HG02970 (cell line): ENCODE measurements at regions not wholly inside any gene's neighbourhood (a gene's known extent, or its start where the extent isn't known, plus 50 kb on each side); places are given as distances from the start of the nearest gene placed in this dataset.
"Not testable (repeated sequence)": the region's sequence is repeated elsewhere in the genome, so short reads cannot be mapped to it uniquely, and the experiment has no call there.

ENCODE experiments used
- ATAC-seq: cut with Tn5 transposase; IDR thresholded peaks from one replicate; pipeline ENCODE4 v1.9.1; 2021; ENCODE audit warnings: mild to moderate bottlenecking, moderate library complexity, moderate number of reproducible peaks; ENCODE audit not compliant: unreplicated experiment, low FRiP score

DNA sequence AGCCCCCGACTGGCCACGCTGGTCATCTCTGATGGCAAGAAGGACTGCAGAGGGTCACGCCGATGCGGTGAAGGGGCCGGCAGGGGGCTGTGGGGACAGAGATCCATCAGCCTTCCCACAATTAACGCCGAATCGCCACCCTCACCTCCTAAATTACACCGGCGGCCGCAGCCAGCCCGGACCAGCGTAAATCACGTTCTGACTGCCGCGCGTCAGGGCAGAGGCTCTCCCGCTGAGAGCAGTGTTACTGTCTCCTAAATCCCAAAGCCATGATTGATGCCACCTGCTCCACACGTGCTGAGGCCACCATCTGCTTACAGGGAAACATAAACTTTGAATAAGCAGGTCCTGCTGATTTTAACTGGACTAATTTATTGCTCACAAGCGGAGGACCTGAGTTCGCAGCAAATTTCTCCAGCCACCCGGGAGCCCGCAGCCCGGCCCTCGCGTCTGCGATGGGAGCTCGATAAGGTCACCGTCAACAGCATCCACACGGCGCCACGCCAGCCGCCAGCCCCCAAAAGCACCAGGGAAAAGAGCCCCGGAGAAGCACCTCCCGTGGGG, 127.3 kb upstream of the NKX1-1 start:
- no peak for ATAC-seq

DNA sequence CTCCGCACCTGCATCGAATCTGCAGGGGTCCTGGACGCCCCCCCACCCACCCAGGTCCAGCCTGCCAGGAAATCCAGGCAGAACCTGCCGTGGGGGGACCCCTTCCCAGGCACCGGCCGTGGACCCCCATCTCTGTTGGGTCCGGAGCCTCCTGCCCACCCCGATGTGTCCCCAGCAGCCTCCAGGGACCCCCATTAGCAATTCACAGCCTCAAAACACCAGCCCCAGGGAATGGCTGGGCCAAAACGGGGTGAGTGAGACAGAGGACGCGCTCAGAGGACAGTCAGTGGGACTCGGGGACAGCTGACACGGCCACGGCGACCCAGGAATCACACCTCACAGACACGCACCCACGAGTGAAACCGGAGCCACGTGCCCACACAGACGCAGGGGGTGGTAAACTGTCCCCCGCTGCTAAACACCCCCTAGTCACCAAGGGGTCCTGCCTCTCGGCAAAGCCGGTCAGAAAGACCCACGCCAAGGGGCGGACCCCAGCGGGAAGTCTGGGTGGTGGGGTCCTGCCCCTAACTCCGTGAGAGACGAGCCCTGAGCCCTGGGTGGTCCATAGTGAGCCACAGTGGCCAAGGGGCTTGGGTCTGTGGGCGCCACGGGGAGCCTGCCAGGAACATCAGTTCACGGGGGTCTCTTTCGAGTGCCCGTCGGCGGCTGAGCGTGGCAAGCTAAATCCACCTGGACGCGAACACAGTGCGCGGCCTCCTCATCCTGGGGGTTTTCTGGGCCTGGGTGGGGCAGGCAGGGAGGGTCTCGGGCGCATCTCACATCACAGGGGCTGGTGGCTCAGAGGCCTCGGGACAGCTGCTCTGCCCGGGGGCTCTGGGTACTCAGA, 126.5 kb upstream of the NKX1-1 start:
- ATAC-seq = no peak

DNA sequence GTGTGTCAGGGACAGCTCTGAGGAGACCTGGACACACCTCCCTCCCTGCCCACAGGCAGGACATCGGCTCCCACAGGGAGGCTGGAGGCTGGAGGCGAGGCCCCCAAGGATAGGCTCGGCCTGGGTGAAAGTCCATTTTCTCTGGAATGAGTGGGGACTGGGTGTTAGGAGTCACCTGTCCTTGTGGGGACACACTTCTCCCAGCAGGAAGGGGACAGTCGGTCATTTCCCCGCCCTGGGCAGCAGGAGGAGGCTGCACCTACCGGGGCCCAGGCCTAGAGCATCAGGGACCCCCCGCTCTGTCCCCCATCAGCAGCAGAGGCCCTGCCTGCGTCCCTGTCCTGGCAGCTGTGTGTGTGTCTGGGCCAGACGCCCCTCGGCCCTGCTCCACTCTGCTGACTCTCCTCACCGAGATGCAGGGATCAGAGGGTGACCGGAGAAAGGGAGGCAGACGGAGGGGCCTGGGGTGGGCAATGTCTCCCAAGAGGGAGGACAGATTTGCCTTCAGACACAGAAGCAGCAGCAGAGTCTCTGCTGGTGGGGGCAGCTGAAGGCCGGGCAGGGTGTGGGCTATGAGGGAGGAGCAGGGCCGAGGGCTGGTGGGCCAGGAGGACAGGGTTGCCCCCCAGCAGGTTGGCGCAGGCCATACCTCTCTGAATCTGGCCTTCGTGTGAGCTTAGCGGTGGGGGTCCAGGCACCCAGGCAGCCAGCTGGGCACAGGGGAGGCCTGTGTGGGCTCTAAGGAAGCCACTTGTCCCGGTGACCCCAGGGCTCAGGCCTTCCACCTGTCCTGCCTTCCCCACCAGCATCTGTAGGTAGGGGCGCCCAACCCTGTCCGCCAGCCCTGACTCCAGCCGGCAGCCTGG, 125.7 kb upstream of the NKX1-1 start:
- ATAC-seq = no peak

DNA sequence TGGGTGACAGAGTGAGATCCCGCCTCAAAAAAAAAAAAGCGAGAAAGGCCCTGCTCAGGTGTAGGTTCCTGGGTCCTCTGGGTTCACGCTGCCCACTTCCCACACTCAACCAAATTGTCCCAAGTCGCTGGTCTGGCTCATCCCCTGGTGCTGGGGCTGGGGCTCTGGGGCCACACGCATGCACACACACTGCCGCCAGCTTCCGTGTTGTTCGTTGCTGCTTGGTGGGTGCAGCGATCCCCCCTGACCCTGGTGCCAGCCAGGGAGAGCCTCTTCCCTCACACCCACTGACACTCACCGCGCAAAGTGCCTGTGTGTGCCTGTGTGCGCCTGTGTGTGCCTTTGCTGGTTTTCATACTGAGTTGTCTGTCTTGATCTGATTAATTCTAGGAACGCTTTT, 124.1 kb upstream of the NKX1-1 start:
- ATAC-seq = no peak

DNA sequence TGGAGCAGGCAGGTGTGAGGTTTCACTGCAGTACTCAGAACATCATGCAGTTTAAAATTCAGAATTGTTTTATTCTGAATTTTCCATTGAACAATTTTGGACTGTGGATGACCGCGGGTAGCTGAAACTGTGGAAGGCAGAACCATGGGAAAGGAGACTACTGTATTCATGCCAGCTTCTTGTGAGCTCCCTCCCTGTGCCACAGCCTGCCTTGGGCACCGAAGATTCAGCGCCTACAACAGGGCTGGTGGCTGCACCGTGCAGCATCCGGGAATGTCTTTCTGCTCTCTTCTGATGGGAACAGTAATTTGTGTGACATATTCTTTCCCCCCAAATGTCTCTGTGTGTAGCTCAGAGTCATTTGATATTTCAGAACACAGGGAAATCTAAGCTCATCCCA, 118.5 kb upstream of the NKX1-1 start:
- ATAC-seq = no peak

DNA sequence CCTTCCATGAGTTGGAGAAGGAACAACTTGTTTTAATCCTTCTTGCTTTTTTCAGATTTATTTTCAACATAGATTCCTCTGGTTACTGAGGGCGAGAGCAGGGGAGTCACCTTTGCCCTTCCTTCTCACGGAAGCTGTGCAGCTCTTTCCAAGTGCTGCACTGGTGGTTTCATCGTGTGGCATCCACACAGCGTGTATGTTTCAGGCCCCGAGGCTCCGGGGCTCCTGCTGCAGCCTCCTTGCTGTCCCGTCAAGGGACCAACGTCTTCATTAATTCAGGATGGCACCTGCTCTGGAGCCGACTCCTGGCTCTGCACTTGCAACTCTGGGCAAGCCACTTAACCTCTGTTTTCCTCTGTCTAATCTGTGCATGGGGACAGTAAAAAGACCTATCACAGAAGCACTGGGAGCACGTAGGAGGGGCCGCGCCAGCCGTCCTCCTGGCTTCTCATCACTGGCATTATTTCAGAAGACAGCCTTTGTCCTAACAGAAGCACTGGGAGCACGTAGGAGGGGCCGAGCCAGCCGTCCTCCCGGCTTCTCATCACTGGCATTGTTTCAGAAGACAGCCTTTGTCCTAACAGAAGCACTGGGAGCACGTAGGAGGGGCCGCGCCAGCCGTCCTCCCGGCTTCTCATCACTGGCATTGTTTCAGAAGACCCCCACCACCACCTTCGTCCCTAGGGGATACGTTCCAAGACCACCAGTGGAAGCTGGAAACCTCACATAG, 117.8 kb upstream of the NKX1-1 start:
- ATAC-seq = no peak

DNA sequence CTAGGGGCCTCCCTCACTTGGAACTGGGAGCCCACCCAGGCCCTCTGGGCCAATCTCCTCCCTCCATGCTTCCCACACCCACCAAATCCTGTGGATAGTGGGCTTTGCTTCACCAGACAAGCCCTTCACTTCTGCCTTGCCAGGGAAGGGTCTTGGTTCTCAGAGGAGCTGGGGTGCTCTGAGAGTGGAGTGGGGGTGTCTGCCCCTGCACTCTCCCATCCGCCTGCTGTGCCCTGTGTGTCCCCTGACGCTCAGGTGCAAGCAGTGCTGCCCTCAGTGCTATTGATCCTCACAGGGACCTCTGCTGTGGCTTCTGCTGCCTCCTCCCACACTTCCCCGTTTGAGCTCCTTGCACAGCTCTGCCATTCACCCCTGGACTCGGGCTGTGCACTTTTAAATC, 117.3 kb upstream of the NKX1-1 start:
- no peak for ATAC-seq

DNA sequence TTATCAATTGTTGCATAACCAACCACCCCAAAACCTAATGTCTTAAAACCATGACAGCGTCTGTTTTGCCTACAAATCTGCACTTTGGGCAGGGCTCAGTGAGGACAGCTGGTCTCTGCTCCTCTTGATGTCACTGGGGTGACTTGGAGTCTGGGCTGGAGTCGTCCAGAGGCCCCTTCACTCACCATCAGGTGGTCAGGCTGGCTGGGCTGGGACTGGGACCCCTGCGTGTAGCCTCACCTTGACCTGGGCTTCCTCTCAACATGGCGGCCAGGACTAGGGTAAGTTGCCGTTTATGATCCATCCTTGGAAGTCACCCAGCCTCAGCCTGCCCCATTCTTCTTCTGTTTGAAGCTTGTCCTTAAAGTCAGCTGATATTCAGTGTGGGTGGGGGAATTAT, 116.8 kb upstream of the NKX1-1 start:
- no peak for ATAC-seq

DNA sequence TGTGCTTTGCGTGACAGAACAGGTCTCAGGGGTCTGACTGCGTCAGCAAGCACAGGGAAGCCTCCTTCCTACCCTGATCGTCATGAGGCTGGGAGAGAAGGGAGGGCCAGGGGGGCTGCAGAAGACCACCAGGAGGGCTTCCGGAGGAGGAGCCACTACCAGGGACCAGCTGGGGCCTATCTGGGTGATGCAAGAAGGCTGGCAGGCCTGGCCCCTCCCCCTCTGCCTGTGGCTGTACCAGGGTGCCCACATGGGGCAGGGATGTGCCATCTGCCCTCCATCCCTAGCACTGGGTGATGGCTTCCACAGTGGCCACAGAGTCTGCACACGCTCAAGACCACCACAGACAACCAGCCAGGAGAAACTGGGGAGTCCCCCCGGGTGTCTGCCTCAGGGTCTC, 116.4 kb upstream of the NKX1-1 start:
- ATAC-seq = no peak

DNA sequence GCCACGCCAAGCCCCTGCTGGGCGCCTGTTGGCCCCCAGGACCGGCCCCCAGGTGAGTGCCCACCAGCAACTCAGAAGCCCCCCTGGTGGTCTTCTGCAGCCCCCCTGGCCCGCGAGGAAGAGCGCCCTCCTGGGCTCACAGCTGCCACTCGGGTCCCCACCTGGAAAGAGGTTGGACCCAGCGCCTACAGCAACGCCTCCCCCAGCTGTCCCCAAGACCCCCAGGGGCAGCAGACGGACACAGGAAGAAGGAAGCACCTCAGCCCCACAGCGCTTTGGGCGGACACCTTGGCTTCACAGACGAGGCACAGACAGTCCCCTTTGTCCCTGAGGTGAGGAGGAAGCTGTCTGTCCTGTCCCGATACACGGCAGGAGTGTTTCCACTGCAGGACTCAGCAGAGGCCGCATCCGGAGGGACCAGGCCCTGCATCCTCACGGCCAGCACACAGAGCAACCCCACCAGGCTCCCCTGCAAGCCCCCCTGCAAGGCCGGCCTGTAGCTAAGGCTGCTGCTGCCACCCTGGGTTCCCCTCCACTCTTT, 115.6 kb upstream of the NKX1-1 start:
- no peak for ATAC-seq

DNA sequence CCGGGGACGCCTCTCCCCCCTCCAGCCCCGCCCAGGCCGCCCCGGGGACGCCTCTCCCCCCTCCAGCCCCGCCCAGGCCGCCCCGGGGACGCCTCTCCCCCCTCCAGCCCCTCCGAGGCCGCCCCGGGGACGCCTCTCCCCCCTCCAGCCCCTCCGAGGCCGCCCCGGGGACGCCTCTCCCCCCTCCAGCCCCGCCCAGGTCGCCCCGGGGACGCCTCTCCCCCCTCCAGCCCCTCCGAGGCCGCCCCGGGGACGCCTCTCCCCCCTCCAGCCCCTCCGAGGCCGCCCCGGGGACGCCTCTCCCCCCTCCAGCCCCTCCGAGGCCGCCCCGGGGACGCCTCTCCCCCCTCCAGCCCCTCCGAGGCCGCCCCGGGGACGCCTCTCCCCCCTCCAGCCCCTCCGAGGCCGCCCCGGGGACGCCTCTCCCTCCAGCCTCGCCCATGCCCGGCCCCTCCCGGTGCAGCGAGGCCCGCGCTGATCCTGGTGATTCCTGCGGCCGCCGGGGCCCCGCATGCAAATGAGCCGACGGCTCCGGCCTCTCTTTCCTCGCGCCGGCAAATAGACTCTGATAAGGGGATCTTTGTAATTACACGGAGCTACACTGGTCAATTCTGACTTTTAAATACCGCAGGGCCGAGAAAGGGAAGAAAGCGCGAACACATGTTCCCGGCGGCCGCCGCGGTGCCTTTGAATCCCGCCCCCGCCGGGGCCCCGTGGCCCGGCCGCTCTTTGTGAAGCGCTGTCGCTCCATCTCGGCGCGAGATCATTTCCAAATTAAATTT, 114.7 kb upstream of the NKX1-1 start:
- not testable (repeated sequence) for ATAC-seq

DNA sequence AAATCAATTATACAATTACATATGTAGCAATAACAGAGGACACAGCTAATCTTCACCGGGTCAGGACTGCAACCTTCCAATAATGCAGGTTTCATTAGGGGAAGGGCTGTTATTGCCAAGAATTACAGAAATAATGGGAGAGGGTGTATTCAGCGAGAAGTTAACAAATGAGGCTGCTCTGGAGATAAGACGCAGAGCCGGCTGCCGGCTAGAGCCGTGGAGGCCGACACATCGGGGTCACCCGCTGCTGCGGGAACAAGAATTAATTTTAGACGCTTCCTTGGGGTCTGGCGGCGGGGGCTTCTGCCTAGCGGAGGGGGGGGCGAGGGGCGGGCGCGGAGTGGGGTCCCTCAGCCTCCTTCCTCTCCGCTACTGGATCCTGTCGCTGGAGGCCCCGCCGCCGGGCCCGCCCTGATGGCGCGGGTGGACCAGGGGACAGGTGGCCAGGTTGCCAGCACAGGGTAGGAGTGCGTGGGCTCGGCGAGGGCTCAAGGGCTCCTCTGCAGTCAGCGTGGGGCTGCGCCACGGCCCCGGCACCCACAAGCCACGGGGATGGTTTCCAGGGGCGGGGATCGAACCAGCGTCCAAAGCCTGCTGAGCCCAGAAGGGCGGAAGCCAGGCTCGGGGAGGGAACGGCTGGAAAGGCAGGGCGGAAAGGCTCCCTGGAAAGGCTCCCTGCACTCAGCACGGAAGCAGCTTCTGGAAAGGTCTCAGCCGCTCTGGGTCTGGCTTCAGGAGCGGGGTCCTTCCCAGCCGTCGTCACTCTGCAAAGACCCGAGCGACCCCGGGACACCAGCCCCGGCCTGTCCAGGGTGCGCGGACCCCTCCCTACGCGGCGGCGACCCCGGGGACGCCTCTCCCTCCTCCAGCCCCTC, 113.8 kb upstream of the NKX1-1 start:
- no peak for ATAC-seq

DNA sequence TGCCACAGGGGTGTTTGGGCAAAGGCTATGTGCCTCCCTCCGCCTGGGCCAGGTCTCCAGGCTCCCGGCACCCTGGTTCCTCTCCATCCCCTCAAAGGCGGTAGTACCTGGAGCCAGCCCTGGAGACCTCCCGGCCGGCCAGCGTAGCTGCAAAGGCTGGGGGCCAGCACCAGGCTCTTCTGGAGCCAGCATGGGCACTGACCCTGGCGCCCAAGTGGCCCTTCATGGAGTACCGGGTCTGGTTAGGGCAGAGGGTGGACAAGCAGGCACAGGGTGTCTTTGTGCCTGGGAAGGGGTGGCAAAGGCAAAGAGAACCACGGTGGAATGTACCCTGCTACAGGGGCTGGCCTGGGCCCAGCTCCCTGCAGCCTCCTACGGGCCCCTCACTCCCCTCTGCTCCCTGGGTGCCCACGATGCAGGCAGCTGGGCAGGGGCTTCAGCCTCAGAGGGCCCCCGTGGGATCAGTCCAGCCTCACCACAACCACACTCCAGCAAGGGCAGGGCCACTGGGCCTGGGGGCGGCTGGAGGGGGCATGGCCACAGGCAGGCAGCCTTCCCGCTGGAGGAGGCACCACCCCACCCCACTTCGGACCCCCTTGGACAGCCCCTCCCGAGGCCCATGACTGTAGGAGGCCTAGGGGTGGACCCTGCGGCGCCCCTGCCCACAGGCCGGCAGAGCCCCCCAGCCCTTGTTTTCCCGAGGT, 112.9 kb upstream of the NKX1-1 start:
- ATAC-seq = no peak

DNA sequence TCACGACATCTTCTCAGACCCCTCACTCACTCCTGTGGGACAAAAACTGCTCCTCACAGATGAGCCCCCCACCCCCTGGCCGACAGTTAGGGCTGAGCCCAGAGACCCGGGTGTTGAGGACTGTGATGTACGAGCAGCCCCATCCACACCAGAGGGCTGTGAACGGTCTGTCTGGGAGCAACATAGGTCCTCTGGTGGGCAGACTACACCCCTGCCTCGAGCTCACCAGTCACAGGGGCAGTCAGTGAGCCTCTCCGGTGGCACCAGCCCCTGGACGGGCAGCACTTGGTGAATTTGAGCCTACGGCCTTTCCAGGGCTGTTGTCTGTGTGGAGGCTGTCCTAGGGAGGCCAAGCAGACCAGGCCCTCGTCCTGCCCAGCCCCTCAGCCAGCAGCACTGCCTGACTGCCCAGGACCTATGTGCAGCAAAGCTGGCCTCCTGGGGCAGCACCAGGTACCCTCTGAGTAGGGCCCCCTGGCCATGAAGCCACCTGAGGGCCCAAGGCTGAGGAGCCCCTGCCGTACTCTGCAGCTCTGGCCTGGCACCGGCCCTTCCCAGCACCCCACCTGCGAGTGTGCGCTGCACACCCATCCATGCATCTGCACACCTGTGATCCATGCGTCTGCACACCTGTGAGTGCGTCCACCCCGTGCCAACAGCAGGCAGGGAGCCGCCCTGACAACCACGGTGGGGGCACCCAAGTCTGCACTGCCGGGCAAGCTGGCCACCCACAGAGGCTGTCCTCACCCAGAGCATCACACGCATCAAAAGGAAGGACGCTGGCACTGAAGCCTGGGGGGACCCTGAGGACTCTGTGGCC, 111.6 kb upstream of the NKX1-1 start:
- ATAC-seq = no peak

DNA sequence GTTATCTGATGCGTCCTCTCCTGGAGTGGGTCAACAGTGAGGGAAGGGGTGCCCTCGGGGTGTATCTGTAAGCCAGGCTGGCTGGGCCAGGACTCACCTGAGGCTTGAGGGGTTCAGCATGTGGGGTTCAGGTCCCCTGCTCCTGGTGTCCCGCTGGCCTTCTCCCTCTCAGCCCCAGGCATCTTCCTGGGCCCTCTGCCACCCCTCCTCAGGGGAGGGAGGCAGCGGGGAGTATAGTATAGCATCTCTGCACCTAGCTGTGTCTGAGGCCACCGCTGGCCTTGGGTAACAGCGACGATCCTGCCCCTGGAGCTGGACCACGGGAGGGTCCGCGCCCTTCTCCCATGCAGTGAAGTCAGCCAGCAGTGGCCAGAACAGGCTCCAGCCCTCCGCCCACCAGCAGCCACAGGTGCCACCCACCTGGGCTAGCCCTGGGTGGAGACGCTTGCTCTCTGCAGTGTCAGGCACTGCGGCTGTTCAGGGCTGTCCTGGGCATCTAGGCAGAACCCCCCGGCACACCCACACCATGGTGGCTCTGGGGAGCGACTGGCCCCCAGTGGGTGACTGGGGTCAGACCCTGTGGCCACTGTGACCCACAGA, 110.7 kb upstream of the NKX1-1 start:
- ATAC-seq = no peak

DNA sequence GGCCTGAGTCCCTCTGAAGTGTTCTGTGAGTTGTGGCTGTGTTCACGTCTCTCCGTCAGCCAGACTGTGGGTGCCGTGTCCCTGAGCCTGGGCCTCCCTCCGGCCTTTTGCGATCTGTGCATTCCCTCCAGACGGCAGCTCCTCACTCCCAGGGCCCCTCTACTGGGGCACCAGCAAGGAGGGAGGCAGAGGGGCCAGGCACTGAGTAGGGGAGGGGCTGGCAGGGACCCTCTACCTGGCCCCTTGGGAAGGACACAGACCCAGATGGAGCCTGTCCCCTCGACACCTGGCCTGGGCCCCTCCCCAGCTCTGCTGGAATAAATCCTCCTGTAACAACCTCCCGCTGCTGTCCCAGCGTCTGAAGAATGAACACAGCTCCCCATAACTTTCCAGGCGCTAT, 110.0 kb upstream of the NKX1-1 start:
- no peak for ATAC-seq

DNA sequence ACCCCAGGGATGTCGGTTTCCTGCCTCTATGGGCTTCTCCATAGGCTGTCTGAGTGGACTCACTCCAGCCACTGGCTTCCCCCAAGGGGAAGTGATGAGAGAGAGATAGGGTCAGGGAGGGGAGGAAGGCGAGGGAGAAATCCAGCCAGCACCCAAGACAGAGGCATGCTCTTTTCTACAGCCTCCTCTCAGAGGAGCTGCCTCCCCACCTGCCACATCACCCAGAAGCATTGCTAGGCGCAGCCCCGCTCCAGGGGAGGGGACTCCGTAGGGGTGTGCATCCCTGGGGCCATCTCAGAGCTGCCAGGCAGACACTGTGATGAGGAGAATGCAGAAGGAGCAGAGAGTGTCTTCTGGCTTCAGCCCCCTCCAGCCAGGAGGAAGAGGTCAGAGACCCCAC, 109.5 kb upstream of the NKX1-1 start:
- no peak for ATAC-seq
